HEK293 (cell line): ENCODE measurements at regions not wholly inside any gene's neighbourhood (a gene's known extent, or its start where the extent isn't known, plus 50 kb on each side); places are given as distances from the start of the nearest gene placed in this dataset.

Source experiments
- CTCF ChIA-PET: fragments of 350-600 bp; formaldehyde crosslinking; extraction: SDS; loops from one replicate; lab custom pipeline; 2021; ENCODE audit warnings: antibody characterized with exemption; lab: Yijun Ruan, JAX
- POLR2A ChIA-PET: fragments of 300-600 bp; formaldehyde crosslinking; extraction: SDS; loops from one replicate; lab custom pipeline; 2020; ENCODE audit warnings: antibody characterized with exemption, inconsistent platforms; lab: Yijun Ruan, JAX
- H3K27ac ChIP-seq: fragments of 200-500 bp; sonication (Bioruptor generic); 2 replicates; pipeline ENCODE4 v1.5.1; 2014; ENCODE audit warnings: low read depth, low read length, control low read depth, inconsistent platforms; ENCODE audit errors: extremely low read depth
- H3K36me3 ChIP-seq, 2 experiments: fragments of 200-500 bp in 1 of 2; sonication (Bioruptor generic) in 1 of 2; 1 replicate in 1 of 2; 2 replicates in 1 of 2; pipeline ENCODE4 v1.5.1; 2014 to 2017; ENCODE audit warnings: inconsistent platforms in 2 of 2, low read length in 2 of 2; ENCODE audit not compliant: control insufficient read depth in 2 of 2, insufficient read depth in 1 of 2
- H3K4me1 ChIP-seq: fragments of 200-500 bp; sonication (Bioruptor generic); 2 replicates; pipeline ENCODE4 v1.5.1; 2014; ENCODE audit warnings: mild to moderate bottlenecking, low read length, inconsistent platforms; ENCODE audit not compliant: control insufficient read depth, insufficient read depth
- H3K4me3 ChIP-seq: 2 replicates; pipeline ENCODE4 v1.5.1; 2011; ENCODE audit warnings: low read depth, mild to moderate bottlenecking, control low read depth, low read length, moderate library complexity
- H3K9me3 ChIP-seq: fragments of 200-500 bp; sonication (Bioruptor generic); 2 replicates; pipeline ENCODE4 v1.5.1; 2014; ENCODE audit warnings: low read depth, low read length, inconsistent platforms; ENCODE audit not compliant: control insufficient read depth, insufficient read depth
- PATZ1 ChIP-seq: fragments of 450-650 bp; formaldehyde crosslinking; IDR thresholded peaks from 2 replicates; pipeline ENCODE4 v1.5.1; 2016; ENCODE audit warnings: missing biosample characterization, missing genetic modification characterization
- SCRT2 ChIP-seq: fragments of 450-650 bp; formaldehyde crosslinking; IDR thresholded peaks from 2 replicates; pipeline ENCODE4 v1.5.1; 2016; ENCODE audit warnings: missing biosample characterization, missing genetic modification characterization
- SETDB1 ChIP-seq: IDR thresholded peaks from one replicate; pipeline ENCODE4 v1.6.1; 2017; ENCODE audit warnings: mild to moderate bottlenecking, low read length, moderate library complexity, mixed read lengths; ENCODE audit not compliant: insufficient read length
- TRIM28 ChIP-seq: IDR thresholded peaks from 2 replicates; pipeline ENCODE4 v1.6.1; 2011; ENCODE audit warnings: low read length, control low read depth, borderline replicate concordance
- ZBTB10 ChIP-seq: fragments of 450-650 bp; formaldehyde crosslinking; IDR thresholded peaks from 2 replicates; pipeline ENCODE4 v1.5.1; 2016; ENCODE audit warnings: missing biosample characterization, missing genetic modification characterization
- ZFP41 ChIP-seq: fragments of 450-650 bp; formaldehyde crosslinking; IDR thresholded peaks from 2 replicates; pipeline ENCODE4 v1.5.1; 2016; ENCODE audit warnings: missing biosample characterization, missing genetic modification characterization, borderline replicate concordance
- ZNF174 ChIP-seq: fragments of 450-650 bp; formaldehyde crosslinking; IDR thresholded peaks from 2 replicates; pipeline ENCODE4 v1.5.0; 2017; ENCODE audit warnings: missing biosample characterization, mild to moderate bottlenecking, missing genetic modification characterization
- ZNF18 ChIP-seq: fragments of 450-650 bp; formaldehyde crosslinking; IDR thresholded peaks from 2 replicates; pipeline ENCODE4 v1.5.1; 2016; ENCODE audit warnings: missing biosample characterization, missing genetic modification characterization
- ZNF513 ChIP-seq: fragments of 450-650 bp; IDR thresholded peaks from 2 replicates; pipeline ENCODE4 v1.5.1; 2018; ENCODE audit warnings: missing biosample characterization, missing genetic modification characterization
- ZNF555 ChIP-seq: fragments of 450-650 bp; formaldehyde crosslinking; conservative IDR thresholded peaks from 2 replicates; pipeline ENCODE4 v1.5.1; 2017; ENCODE audit warnings: missing biosample characterization, mild to moderate bottlenecking, missing genetic modification characterization, inconsistent platforms
- ZNF677 ChIP-seq: fragments of 450-650 bp; IDR thresholded peaks from 2 replicates; pipeline ENCODE4 v1.5.0; 2018; ENCODE audit warnings: missing biosample characterization, mild to moderate bottlenecking, missing genetic modification characterization, moderate library complexity
- ZNF791 ChIP-seq: fragments of 450-650 bp; formaldehyde crosslinking; IDR thresholded peaks from 2 replicates; pipeline ENCODE4 v1.5.1; 2016; ENCODE audit warnings: missing biosample characterization, missing genetic modification characterization
- ZSCAN16 ChIP-seq: fragments of 450-650 bp; formaldehyde crosslinking; IDR thresholded peaks from 2 replicates; pipeline ENCODE4 v1.5.1; 2016; ENCODE audit warnings: missing biosample characterization, missing genetic modification characterization
- ZSCAN18 ChIP-seq: fragments of 450-650 bp; formaldehyde crosslinking; IDR thresholded peaks from 2 replicates; pipeline ENCODE4 v1.5.1; 2016; ENCODE audit warnings: missing biosample characterization, missing genetic modification characterization
- ZSCAN4 ChIP-seq: fragments of 450-650 bp; formaldehyde crosslinking; IDR thresholded peaks from 2 replicates; pipeline ENCODE4 v1.5.1; 2017; ENCODE audit warnings: missing biosample characterization, missing genetic modification characterization

- no peak for TF ChIP-seq ZSCAN18
- TF ChIP-seq SCRT2 (tag by site-specific recombination) = no peak
- no peak for TF ChIP-seq ZNF677 (tag by site-specific recombination)
- CTCF ChIA-PET = interaction anchor here (0.7 to 1.1 kb wide), 2 partner anchors 10 to 1000 kb away, joined by 5 to 6 read pairs; no protein-coding TSS in a partner anchor
- POLR2A ChIA-PET = no interaction called here
- H3K36me3 ChIP-seq = no peaks in the 10 kb centered on the region
- no peak overlapping the region for H3K4me3 ChIP-seq
- H3K27ac ChIP-seq = no peak overlapping the region
- H3K4me1 ChIP-seq = no peaks in the 10 kb centered on the region; the same call in 1 of the 2 replicates
- H3K9me3 ChIP-seq = no peaks in the 10 kb centered on the region
These were observed 556.0 kb upstream of the CXADR start for GRCh38 chr21:16956824-16957223.

GRCh38 chr21:16965424-16965823 is 547.4 kb upstream of the CXADR start:
- Histone ChIP-seq H3K9me3 (no peaks in the 10 kb centered on the region; the same call in 1 of the 2 replicates), H3K36me3 (no peaks in the 10 kb centered on the region), H3K4me1 (peaks cover 5% of the 10 kb centered on the region; the same call in 1 of the 2 replicates), H3K27ac (no peak overlapping the region), H3K4me3 (no peak overlapping the region)
- TF ChIP-seq ZNF791 (tag by site-specific recombination) = no peak
- peak; percentile 91 for TF ChIP-seq SETDB1
- TF ChIP-seq TRIM28 = peak; percentile 76; the same call in 1 of the 2 replicates
- POLR2A ChIA-PET = no interaction called here
- CTCF ChIA-PET = interaction anchor here (0.7 kb wide), 1 partner anchor 285 kb away, joined by 3 read pairs; no protein-coding TSS in a partner anchor

- H3K4me3 ChIP-seq = no peak overlapping the region
- H3K36me3 ChIP-seq = no peaks in the 10 kb centered on the region
- CTCF ChIA-PET = no interaction called here
- H3K4me1 ChIP-seq = peaks cover 5% of the 10 kb centered on the region; the same call in 1 of the 2 replicates
- H3K9me3 ChIP-seq = no peaks in the 10 kb centered on the region; the same call in 1 of the 2 replicates
- no peak overlapping the region for H3K27ac ChIP-seq
- no peak for TF ChIP-seq ZSCAN18
- TF ChIP-seq ZSCAN4 (tag by site-specific recombination) = no peak
- TF ChIP-seq ZNF18 = no peak
- TF ChIP-seq PATZ1 (tag by site-specific recombination) = no peak
- no peak for TF ChIP-seq ZFP41 (tag by site-specific recombination)
- TF ChIP-seq ZNF513 = no peak
- TF ChIP-seq ZSCAN16 (tag by site-specific recombination) = no peak
- no peak for TF ChIP-seq ZNF555 (tag by site-specific recombination)
- no peak for TF ChIP-seq ZBTB10 (tag by site-specific recombination)
- TF ChIP-seq ZNF174 (tag by site-specific recombination) = no peak
- POLR2A ChIA-PET = no interaction called here
These were observed 544.4 kb upstream of the CXADR start for GRCh38 chr21:16968436-16968835.
